ENCODE measurements at regions not wholly inside any gene's neighbourhood (a gene's known extent, or its start where the extent isn't known, plus 50 kb on each side); places are given as distances from the start of the nearest gene placed in this dataset.

- H3K9me3 ChIP-seq (replicated peaks in 1 of 11) = no peaks in the 10 kb centered on the region
- no peak overlapping the region for H3K4me2 ChIP-seq
- H3K27me3 ChIP-seq = no peaks in the 10 kb centered on the region
- H3K9ac ChIP-seq = no peak overlapping the region
- H3K36me3 ChIP-seq = no peaks in the 10 kb centered on the region
- peaks cover 0 to 51% (median 3%) of the 10 kb centered on the region in 10 experiments; a peak in 7 of 20 replicates for H3K4me1 ChIP-seq
- H3K27ac ChIP-seq = no peak overlapping the region
- H4K20me1 ChIP-seq = no peaks in the 10 kb centered on the region
- no peak for TF ChIP-seq Cebpa-rat (IDR thresholded peaks at IDR 0.05)
- H3K4me3 ChIP-seq = no peak overlapping the region
Measured at GRCh38 chr6:92635553-92636153, 783.7 kb downstream of the EPHA7 start.

- no peak overlapping the region; a peak in 1 of 22 replicates for H3K4me2 ChIP-seq
- peaks cover 0 to 46% (median 3%) of the 10 kb centered on the region in 10 experiments; a peak in 7 of 20 replicates for H3K4me1 ChIP-seq
Measured at GRCh38 chr6:92634561-92634960, 784.8 kb downstream of the EPHA7 start.

GRCh38 chr6:92623431-92623830, 795.9 kb downstream of the EPHA7 start:
- Histone ChIP-seq H4K20me1 (no peaks in the 10 kb centered on the region), H3K4me3 (no peak overlapping the region), H3K27ac (peak overlapping the region in 7 of 11 experiments; percentile 9 to 47 (median 40); a peak in 9 of 22 replicates), H3K9ac (no peak overlapping the region), H3K9me3 (replicated peaks in 1 of 11) (peaks cover 0 to 19% (median 8%) of the 10 kb centered on the region in 11 experiments; a peak in 10 of 22 replicates), H3K4me2 (peak overlapping the region in 6 of 11 experiments; percentile 10 to 65 (median 52); a peak in 9 of 22 replicates), H3K36me3 (no peaks in the 10 kb centered on the region), H3K27me3 (no peaks in the 10 kb centered on the region), H3K4me1 (peaks cover 0 to 13% (median 10%) of the 10 kb centered on the region in 10 experiments; a peak in 16 of 20 replicates)
- TF ChIP-seq Cebpa-rat (IDR thresholded peaks at IDR 0.05) = no peak

More at GRCh38 chr6:92634561-92634960, 784.8 kb downstream of the EPHA7 start:
- Histone ChIP-seq H3K9me3 (replicated peaks in 1 of 11) (no peaks in the 10 kb centered on the region), H4K20me1 (no peaks in the 10 kb centered on the region), H3K4me3 (no peak overlapping the region), H3K27ac (no peak overlapping the region), H3K9ac (no peak overlapping the region), H3K27me3 (no peaks in the 10 kb centered on the region), H3K36me3 (no peaks in the 10 kb centered on the region)
- no peak for TF ChIP-seq Cebpa-rat (IDR thresholded peaks at IDR 0.05)

GRCh38 chr6:92617721-92618120, 801.6 kb downstream of the EPHA7 start:
- Histone ChIP-seq H3K4me1 (peaks cover 0 to 16% (median 12%) of the 10 kb centered on the region in 10 experiments; a peak in 16 of 20 replicates), H4K20me1 (no peaks in the 10 kb centered on the region), H3K27me3 (no peaks in the 10 kb centered on the region), H3K9ac (no peak overlapping the region), H3K4me3 (no peak overlapping the region), H3K27ac (0 out of 22 replicates have a peak overlapping the region, but pooled peaks of 1 of the 11 experiments have one; percentile 0), H3K36me3 (no peaks in the 10 kb centered on the region), H3K9me3 (replicated peaks in 1 of 11) (peaks cover 0 to 16% (median 0%) of the 10 kb centered on the region in 11 experiments; a peak in 4 of 22 replicates), H3K4me2 (peak overlapping the region in 9 of 11 experiments; percentile 29 to 84 (median 70); a peak in 17 of 22 replicates)
- no peak for TF ChIP-seq Cebpa-rat (IDR thresholded peaks at IDR 0.05)

- Histone ChIP-seq H3K27me3 (no peaks in the 10 kb centered on the region), H3K4me1 (no peaks in the 10 kb centered on the region), H3K4me2 (no peak overlapping the region), H3K4me3 (no peak overlapping the region), H3K9me3 (replicated peaks in 1 of 11) (peaks cover 0 to 27% (median 0%) of the 10 kb centered on the region in 11 experiments; a peak in 6 of 22 replicates), H3K27ac (no peak overlapping the region), H3K36me3 (no peaks in the 10 kb centered on the region), H4K20me1 (no peaks in the 10 kb centered on the region), H3K9ac (no peak overlapping the region)
- no peak for TF ChIP-seq Cebpa-rat (IDR thresholded peaks at IDR 0.05)
Measured at GRCh38 chr6:92608751-92609150, 810.6 kb downstream of the EPHA7 start.

- Histone ChIP-seq H3K4me1 (no peaks in the 10 kb centered on the region), H3K9me3 (replicated peaks in 1 of 11) (no peaks in the 10 kb centered on the region), H3K4me2 (no peak overlapping the region), H3K36me3 (no peaks in the 10 kb centered on the region), H3K27me3 (no peaks in the 10 kb centered on the region), H4K20me1 (no peaks in the 10 kb centered on the region), H3K27ac (no peak overlapping the region), H3K4me3 (no peak overlapping the region), H3K9ac (no peak overlapping the region)
- no peak for TF ChIP-seq Cebpa-rat (IDR thresholded peaks at IDR 0.05)
Measured at GRCh38 chr6:92593201-92593600, 826.2 kb downstream of the EPHA7 start.

GRCh38 chr6:92589996-92590395, 829.4 kb downstream of the EPHA7 start:
- Histone ChIP-seq H3K4me3 (no peak overlapping the region), H4K20me1 (no peaks in the 10 kb centered on the region), H3K9ac (no peak overlapping the region), H3K27ac (no peak overlapping the region), H3K9me3 (replicated peaks in 1 of 11) (no peaks in the 10 kb centered on the region), H3K36me3 (no peaks in the 10 kb centered on the region), H3K4me1 (peaks cover 0 to 18% (median 8%) of the 10 kb centered on the region in 10 experiments; a peak in 11 of 20 replicates), H3K27me3 (no peaks in the 10 kb centered on the region), H3K4me2 (no peak overlapping the region)
- no peak for TF ChIP-seq Cebpa-rat (IDR thresholded peaks at IDR 0.05)

- H3K4me2 ChIP-seq = no peak overlapping the region
- no peaks in the 10 kb centered on the region for H3K27me3 ChIP-seq
- H3K27ac ChIP-seq = no peak overlapping the region
- no peak for TF ChIP-seq Cebpa-rat (IDR thresholded peaks at IDR 0.05)
- no peak overlapping the region for H3K4me3 ChIP-seq
- H4K20me1 ChIP-seq = no peaks in the 10 kb centered on the region
- peaks cover 0 to 18% (median 8%) of the 10 kb centered on the region in 10 experiments; a peak in 11 of 20 replicates for H3K4me1 ChIP-seq
- H3K9me3 ChIP-seq (replicated peaks in 1 of 11) = no peaks in the 10 kb centered on the region
- H3K9ac ChIP-seq = no peak overlapping the region
- H3K36me3 ChIP-seq = no peaks in the 10 kb centered on the region
Measured at GRCh38 chr6:92588148-92588547, 831.2 kb downstream of the EPHA7 start.

- H3K27me3 ChIP-seq = no peaks in the 10 kb centered on the region
- no peaks in the 10 kb centered on the region for H3K36me3 ChIP-seq
- H3K4me2 ChIP-seq = peak overlapping the region in 1 of 11 experiments; percentile 46; a peak in 1 of 22 replicates
- no peak overlapping the region for H3K4me3 ChIP-seq
- H3K4me1 ChIP-seq = peaks cover 0 to 18% (median 8%) of the 10 kb centered on the region in 10 experiments; a peak in 11 of 20 replicates
- no peak overlapping the region for H3K9ac ChIP-seq
- no peaks in the 10 kb centered on the region for H3K9me3 ChIP-seq (replicated peaks in 1 of 11)
- H3K27ac ChIP-seq = no peak overlapping the region
- TF ChIP-seq Cebpa-rat (IDR thresholded peaks at IDR 0.05) = no peak
- H4K20me1 ChIP-seq = no peaks in the 10 kb centered on the region
Measured at GRCh38 chr6:92587525-92587924, 831.8 kb downstream of the EPHA7 start.

All from BLaER1 treated with 17β-estradiol and CSF1 and Interleukin-3, amounts not matched to agents 10 nM and 100 nM (cell line).